GM21381 (cell line): ENCODE measurements at regions not wholly inside any gene's neighbourhood (a gene's known extent, or its start where the extent isn't known, plus 50 kb on each side); places are given as distances from the start of the nearest gene placed in this dataset.

Experiments
- ATAC-seq: cut with Tn5 transposase; IDR thresholded peaks from one replicate; pipeline ENCODE4 v1.9.1; 2021; ENCODE audit warnings: mild to moderate bottlenecking, moderate library complexity; ENCODE audit not compliant: unreplicated experiment

DNA sequence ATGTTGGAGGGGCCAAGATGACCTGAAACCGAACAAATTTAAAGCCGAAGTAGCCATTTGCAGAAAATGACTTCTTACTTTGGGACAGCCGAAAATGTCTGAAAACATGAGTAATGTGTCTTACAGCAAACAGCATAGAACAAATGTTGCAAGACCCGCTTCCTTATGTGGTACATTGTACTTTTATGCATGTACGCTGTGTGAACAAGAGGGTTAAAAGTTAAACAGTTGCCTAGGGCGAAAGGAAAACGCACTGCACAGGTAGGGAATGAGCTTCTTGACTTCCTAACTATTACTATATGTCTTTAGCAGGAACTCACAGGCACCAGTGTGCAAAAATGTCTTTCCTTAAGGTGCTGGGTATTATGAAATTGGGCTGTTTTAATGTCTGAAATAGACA, 303.5 kb upstream of the MGMT start:
- ATAC-seq = no peak

DNA sequence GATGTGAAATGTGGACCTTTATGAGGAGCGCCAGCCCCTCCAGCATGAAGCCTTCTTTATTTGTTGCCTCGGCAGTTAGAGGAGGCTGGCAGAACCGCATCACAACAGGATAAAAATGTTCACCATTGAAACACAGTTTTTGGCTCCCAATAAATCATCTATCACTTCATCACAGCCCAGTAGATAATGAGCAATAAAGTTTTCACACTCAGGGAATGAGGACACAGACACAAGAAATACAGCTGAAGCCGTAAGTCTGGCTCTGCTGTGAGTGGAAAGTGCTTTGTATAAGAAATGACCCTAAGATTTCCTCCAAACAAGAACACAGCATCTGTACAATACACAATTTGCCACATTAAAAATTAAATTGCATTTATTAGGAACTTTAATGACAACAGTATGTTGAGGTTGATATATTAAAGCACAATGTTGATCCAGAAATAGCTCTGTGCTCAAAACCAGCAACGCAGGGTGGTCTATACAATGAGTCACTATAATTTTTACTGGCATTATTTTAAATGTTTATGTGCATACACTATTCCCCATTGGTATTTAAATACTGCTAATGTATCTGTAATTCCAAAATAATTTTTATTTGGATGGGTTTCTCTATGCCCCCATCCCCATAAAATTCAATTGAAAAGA, 301.8 kb upstream of the MGMT start:
- ATAC-seq = no peak

GRCh38 chr10:129165770-129166169, 301.3 kb upstream of the MGMT start:
- no peak for ATAC-seq

- ATAC-seq = no peak
These were observed 298.4 kb upstream of the MGMT start for GRCh38 chr10:129168660-129169059.

DNA sequence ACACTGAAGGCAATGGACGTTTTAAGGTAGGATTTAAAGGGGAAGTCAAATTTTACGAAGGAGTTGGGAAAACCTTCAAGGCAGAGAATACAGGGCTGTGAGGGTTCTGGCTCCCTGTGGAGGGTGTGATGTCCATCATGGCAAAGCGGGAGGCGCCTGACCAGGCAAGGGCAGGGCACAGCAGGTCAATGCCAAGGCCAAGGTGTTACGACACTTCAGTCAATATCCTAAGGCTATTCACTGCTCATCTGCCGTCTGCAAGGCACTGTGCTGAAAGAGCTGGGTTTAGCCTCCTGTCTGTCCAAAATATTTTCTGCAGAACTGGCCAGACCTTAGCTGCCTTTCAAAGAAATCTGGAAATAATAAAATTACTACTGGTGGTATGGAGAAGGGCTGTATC, 297.9 kb upstream of the MGMT start:
- no peak for ATAC-seq

DNA sequence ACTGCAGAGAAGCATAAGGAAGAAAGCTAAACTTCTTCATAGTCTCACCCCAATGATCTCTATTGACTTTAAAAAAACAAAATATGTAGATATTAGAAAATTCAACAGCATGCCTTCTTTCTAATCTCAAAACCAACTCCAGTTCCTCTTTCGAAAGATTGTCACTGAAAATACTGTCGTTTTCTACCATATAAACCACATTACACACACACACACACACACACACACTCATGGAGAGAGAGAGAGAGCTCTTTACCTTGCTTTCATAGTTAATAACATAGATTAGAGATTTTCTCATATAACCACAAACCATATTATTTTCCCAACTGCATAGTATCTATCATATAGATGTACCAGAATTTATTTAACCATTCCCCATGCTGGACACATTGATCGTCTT, 296.2 kb upstream of the MGMT start:
- ATAC-seq = no peak

GRCh38 chr10:129171812-129172211, 295.2 kb upstream of the MGMT start:
- ATAC-seq = no peak

DNA sequence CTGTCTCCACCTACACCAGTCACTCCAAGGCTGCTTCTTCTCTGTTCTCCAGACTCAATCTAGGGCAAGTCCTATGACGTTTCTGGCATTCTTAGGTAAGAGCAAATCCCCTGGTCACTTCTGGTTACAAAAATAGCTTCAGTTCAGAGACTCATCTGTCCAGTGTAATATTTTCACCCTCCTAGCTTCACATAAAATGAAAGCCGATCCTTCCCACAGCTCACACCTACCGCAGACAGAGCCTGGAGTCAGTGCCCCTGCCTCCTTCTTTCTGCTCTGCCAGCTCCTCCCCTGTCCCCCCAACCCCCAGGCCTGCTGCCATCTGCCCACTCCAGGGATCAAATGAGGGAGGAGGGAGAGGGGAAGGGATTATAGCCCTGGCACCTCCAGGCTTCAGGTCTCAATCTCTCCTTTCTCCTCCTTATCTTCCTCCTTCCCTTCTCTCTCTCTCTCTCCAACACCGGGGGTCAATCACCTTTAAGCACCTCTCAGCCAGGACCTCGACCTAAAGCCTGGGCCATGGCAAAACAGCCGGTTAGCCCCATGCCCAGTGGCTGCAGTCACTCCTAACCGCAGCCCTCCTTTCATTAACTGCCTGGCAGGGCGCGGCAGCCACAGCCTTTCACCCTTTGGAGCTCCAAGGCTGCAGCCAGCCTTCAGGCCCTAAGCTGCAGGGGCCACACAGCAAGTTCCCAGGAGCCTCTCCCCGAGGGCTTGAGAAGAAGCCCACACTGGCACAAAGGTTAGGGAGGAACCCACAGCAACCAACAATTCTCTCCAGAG, 292.6 kb upstream of the MGMT start:
- ATAC-seq = no peak

DNA sequence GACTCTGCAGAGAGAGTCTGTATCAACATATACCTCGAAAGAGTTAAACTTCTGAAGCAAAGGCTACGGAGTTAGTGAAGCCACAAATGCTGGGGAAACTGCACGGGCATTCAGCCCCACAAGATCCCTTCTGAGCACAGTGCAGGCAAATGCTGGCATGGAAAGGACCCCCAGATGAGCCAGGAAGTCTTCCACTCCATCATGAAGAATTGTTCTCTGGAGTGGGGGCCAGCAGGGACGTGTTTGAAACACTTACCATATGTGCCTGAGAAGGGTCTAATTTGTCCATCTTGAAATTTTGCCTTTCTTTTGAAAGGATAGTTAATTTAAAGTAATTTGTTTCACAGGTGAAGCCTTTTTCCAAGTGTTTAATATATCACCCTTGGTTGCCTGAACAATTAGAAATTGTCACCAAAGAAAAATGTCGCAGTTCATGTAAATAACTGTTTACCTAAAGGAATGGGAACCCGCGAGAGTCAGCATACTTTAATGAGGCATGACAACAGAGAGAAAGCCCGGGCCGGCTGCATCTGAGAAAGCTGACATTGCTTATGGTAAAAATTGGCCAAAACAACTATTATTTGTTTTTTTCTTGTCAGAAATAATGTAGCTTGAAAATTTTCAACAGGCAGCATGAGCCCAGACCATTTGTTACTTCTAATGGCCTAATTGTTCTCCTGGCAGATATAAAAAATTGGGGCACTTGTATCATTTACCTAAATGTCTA, 287.6 kb upstream of the MGMT start:
- no peak for ATAC-seq

DNA sequence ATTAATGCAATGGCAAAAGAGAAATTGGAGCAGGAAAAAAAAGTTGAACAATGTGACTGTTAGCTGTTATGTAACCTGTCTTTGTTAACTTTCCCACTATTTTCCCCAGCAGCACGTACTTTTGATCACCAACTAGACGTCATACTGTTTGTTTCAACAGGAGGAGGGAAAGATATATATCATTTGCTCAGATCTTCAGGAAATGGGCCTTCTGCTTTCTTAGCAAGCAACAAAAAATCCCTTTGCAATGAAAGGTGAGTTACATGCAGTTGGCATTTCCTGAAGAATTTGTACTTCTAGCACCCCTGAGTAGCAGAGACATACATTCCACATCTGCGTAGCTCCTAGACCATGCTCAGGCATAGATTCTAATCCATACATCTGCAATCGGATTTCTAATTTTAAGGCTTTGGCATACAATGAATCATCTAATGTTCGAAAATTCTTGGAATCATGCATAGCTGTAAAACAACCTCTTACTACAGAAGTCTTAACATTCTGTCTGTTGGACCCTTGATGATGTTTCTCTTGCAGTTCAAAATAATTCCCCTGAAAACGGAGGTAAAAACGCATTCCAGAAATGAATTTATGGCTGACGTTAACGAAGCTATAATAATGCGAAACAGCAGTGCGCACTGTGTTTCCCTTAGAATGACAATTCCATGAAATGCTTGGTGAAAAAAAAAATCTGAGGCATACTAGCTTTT, 286.9 kb upstream of the MGMT start:
- no peak for ATAC-seq

GRCh38 chr10:129184196-129184595, 282.8 kb upstream of the MGMT start:
- no peak for ATAC-seq

GRCh38 chr10:129187331-129187730, 279.7 kb upstream of the MGMT start:
- ATAC-seq = no peak

DNA sequence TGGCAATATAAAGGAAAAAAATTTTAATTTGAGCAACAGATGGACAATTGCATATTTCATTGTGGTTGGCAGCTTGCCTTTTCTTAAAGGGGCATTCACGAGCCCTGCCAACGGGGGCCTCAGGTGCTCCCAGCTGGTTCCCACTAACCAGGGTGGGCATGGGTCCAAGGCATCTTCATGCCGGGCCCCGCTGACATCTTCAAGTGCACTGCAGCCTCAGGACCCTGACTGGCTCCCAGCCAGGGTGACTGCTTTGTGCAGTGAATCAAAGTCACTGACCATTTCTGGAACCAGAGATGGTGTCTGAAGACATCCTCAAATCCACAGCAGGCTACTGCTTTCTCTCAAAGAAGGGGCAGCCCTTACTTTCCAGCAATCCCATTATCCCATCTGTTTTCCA, 275.2 kb upstream of the MGMT start:
- ATAC-seq = no peak

GRCh38 chr10:129192344-129193128, 274.5 kb upstream of the MGMT start:
- no peak for ATAC-seq

DNA sequence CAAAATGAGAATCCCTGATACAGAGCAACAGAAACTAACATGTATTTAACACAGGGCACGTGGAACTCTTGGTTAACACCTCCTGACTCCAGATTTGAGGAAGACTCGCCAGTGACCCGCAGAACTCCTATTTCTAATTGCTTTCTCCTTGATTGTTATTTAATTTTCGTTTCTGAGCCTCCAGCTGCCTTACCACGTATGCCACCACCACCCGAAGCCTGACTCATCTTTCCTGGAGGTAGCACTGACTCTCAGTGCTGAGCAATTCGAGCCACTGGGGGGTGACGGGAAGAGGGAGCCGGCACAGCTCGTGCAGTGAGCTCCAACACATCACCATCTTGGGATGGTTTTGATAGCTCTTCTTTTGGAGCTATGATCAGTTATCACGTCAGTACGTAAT, 273.9 kb upstream of the MGMT start:
- no peak for ATAC-seq

GRCh38 chr10:129194181-129194870, 272.7 kb upstream of the MGMT start:
- no peak for ATAC-seq

- no peak for ATAC-seq
These were observed 267.2 kb upstream of the MGMT start for GRCh38 chr10:129199826-129200225.

- ATAC-seq = no peak
These were observed 263.2 kb upstream of the MGMT start for GRCh38 chr10:129203819-129204218.

GRCh38 chr10:129207297-129207696, 259.7 kb upstream of the MGMT start:
- no peak for ATAC-seq

GRCh38 chr10:129210876-129211275, 256.2 kb upstream of the MGMT start:
- no peak for ATAC-seq
